Thyroid gland (tissue), 4 donors: ENCODE measurements at regions not wholly inside any gene's neighbourhood (a gene's known extent, or its start where the extent isn't known, plus 50 kb on each side); places are given as distances from the start of the nearest gene placed in this dataset.

Experiments used
- DNase-seq, 2 donors: peaks; one replicate each; pipeline ENCODE4 v3.0.0-alpha.2; 2019
- H3K27ac ChIP-seq, 3 donors: fragments of 200-600 bp; sonication (generic); 1 replicate in 2 of 3; 2 replicates in 1 of 3; pipeline ENCODE4 v1.5.1; 2016 to 2019; ENCODE audit warnings: mild to moderate bottlenecking in 1 of 3, moderate library complexity in 1 of 3
- H3K27me3 ChIP-seq: fragments of 200-600 bp; sonication (generic); one replicate; pipeline ENCODE4 v1.5.1; 2019
- H3K36me3 ChIP-seq, 2 donors: fragments of 200-600 bp; sonication (generic); one replicate each; pipeline ENCODE4 v1.5.1; 2016 to 2019
- H3K4me1 ChIP-seq, 2 donors: fragments of 200-600 bp; sonication (generic); one replicate each; pipeline ENCODE4 v1.5.1; 2017 to 2019
- H3K4me3 ChIP-seq, 3 donors: fragments of 200-600 bp; sonication (generic); replicated peaks in 1 of 3; 1 replicate in 2 of 3; 2 replicates in 1 of 3; pipeline ENCODE4 v1.5.1; 2016; ENCODE audit warnings: mild to moderate bottlenecking in 1 of 3
- H3K9me3 ChIP-seq: fragments of 200-600 bp; sonication (generic); one replicate; pipeline ENCODE4 v1.5.1; 2017
- CTCF ChIP-seq, 6 experiments: fragments of 200-600 bp in 3 of 6; fragments of 450-650 bp in 3 of 6; sonication (generic) in 3 of 6; IDR thresholded peaks; one replicate each; pipeline ENCODE4 v1.5.1; 2016 to 2019; ENCODE audit warnings: antibody characterized with exemption in 6 of 6, mild to moderate bottlenecking in 2 of 6, inconsistent platforms in 1 of 6, moderate library complexity in 1 of 6
- POLR2A ChIP-seq, 2 donors: fragments of 450-650 bp; IDR thresholded peaks; one replicate each; pipeline ENCODE4 v1.6.1; 2017; ENCODE audit warnings: antibody characterized with exemption in 2 of 2, mild to moderate bottlenecking in 2 of 2, moderate library complexity in 1 of 2
- WGBS, 2 donors: methylation state at CpG; one replicate each; pipeline ENCODE4 v1.1.5; 2017; 5-methylcytosine and 5-hydroxymethylcytosine counted together
- intact Hi-C: fragments of 100-400 bp; cut with DNase I; formaldehyde crosslinking; loops from one replicate; pipeline ENCODE4 v1.15.1; 2023

GRCh38 chr12:91922674-91923073 is 223.0 kb downstream of the BTG1 start:
- intact Hi-C loops: no loop called here
- no peak overlapping the region for H3K4me3 ChIP-seq
- H3K27ac ChIP-seq: no peak overlapping the region
- DNase-seq: no peak
- TF ChIP-seq POLR2A (IDR thresholded peaks at IDR 0.05): no peak
- TF ChIP-seq CTCF (IDR thresholded peaks at IDR 0.05): no peak
- no peaks in the 10 kb centered on the region for H3K4me1 ChIP-seq
- H3K9me3 ChIP-seq: no peaks in the 10 kb centered on the region
- 86 to 87% methylated on average over 6 of the region's 6 CpGs for WGBS, 2 donors
- no peaks in the 10 kb centered on the region for H3K36me3 ChIP-seq
- no peaks in the 10 kb centered on the region for H3K27me3 ChIP-seq

- H3K9me3 ChIP-seq: no peaks in the 10 kb centered on the region
- TF ChIP-seq POLR2A (IDR thresholded peaks at IDR 0.05) (no peak), CTCF (IDR thresholded peaks at IDR 0.05) (no peak)
- no peaks in the 10 kb centered on the region for H3K27me3 ChIP-seq
- 72 to 73% methylated on average over 1 of the region's 1 CpG for WGBS, 2 donors
- H3K27ac ChIP-seq: no peak overlapping the region
- no peak overlapping the region for H3K4me3 ChIP-seq
- H3K36me3 ChIP-seq: no peaks in the 10 kb centered on the region
- no peak for DNase-seq
- intact Hi-C loops: no loop called here
- H3K4me1 ChIP-seq: no peaks in the 10 kb centered on the region
Observed at GRCh38 chr12:91922139-91922538, 223.5 kb downstream of the BTG1 start.

DNA sequence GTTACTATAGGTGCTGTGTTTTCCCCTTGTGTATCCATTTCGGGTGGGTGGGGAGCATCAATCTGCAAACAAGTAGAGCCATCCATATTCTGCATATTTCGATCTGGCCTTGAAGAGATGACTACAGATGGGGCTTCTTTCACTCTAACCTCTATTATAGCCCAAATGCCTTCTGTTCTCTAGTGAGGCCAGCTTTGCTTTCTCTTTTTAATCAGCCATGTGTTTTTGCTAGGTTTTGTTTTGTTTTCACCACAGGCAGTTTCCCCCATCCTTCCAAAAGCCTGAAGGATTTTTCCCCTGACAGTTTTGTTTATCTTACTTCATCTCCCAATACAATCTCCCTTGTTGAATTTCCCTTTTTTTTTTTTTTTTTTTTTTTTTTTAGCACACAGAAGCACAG is 224.1 kb downstream of the BTG1 start:
- H3K27ac ChIP-seq: no peak overlapping the region
- intact Hi-C loops: no loop called here
- no peaks in the 10 kb centered on the region for H3K4me1 ChIP-seq
- no peaks in the 10 kb centered on the region for H3K27me3 ChIP-seq
- H3K4me3 ChIP-seq: no peak overlapping the region
- H3K9me3 ChIP-seq: no peaks in the 10 kb centered on the region
- TF ChIP-seq CTCF (IDR thresholded peaks at IDR 0.05) (no peak), POLR2A (IDR thresholded peaks at IDR 0.05) (no peak)
- no peak for DNase-seq
- no peaks in the 10 kb centered on the region for H3K36me3 ChIP-seq
- 98% methylated on average over 2 of the region's 2 CpGs for WGBS, 2 donors

DNA sequence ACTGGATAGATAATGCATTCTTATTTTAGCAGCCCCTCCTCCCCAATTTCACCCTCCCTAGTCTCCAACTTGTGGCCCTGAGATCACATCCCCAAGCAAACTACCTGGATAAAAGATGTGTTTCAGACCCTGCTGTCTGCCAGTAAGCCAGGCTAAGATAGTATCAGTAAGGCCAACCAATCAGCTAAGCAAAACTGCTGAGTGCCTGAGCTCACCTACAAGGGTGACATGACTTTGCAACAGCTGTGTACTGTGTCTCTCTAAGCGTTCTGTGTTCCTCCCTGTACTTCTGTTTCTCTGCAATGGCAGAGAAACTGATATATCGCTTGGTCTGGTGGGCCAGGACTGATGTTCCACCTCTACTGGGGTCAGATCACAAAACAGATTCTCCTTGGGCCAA is 224.9 kb downstream of the BTG1 start:
- H3K36me3 ChIP-seq: no peaks in the 10 kb centered on the region
- H3K9me3 ChIP-seq: no peaks in the 10 kb centered on the region
- no peak overlapping the region for H3K27ac ChIP-seq
- no peak for DNase-seq
- no peak for TF ChIP-seq POLR2A (IDR thresholded peaks at IDR 0.05)
- TF ChIP-seq CTCF (IDR thresholded peaks at IDR 0.05): no peak
- H3K4me3 ChIP-seq: no peak overlapping the region
- WGBS, 2 donors: 87 to 93% methylated on average over 2 of the region's 2 CpGs
- H3K4me1 ChIP-seq: no peaks in the 10 kb centered on the region
- no peaks in the 10 kb centered on the region for H3K27me3 ChIP-seq
- intact Hi-C loops: no loop called here

DNA sequence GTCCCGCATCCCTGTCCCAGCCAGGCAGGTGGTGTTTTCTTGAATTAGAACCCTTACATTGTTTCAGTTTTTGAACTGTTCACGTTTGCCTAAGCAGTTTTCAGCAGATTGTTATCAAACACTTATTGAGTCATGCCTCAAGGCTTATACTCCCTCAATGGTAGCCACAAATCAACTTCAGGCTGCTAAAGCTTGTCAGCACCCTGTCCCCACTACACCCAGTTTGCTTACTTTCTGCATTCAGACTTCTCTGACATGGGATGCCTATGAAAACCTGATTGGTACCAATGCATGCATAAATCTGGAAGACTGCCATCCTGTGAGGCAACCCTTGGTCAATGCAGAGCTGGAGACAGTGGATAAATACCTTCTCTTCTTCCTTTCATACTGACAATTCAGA is 225.4 kb downstream of the BTG1 start:
- 49 to 67% methylated on average over 2 of the region's 2 CpGs for WGBS, 2 donors
- Histone ChIP-seq H3K27me3 (no peaks in the 10 kb centered on the region), H3K27ac (no peak overlapping the region), H3K4me3 (no peak overlapping the region), H3K9me3 (no peaks in the 10 kb centered on the region), H3K4me1 (no peaks in the 10 kb centered on the region), H3K36me3 (no peaks in the 10 kb centered on the region)
- intact Hi-C loops: no loop called here
- DNase-seq: no peak
- TF ChIP-seq POLR2A (IDR thresholded peaks at IDR 0.05) (no peak), CTCF (IDR thresholded peaks at IDR 0.05) (no peak)
